ENCODE measurements at regions not wholly inside any gene's neighbourhood (a gene's known extent, or its start where the extent isn't known, plus 50 kb on each side); places are given as distances from the start of the nearest gene placed in this dataset.

GRCh38 chr20:48201885-48202284 lies 416.6 kb upstream of the SULF2 start:
- peaks cover 20% of the 10 kb centered on the region for H3K4me1 ChIP-seq
- DNase-seq (ENCODE audit: extremely low spot score in 2 of 2), result no peak
- no peaks in the 10 kb centered on the region for H3K27me3 ChIP-seq
- intact Hi-C loops (cut with DNase I), result no loop called here
- H3K36me3 ChIP-seq, result no peaks in the 10 kb centered on the region
- no peak overlapping the region for H3K27ac ChIP-seq
- no peak overlapping the region for H3K4me3 ChIP-seq
- TF ChIP-seq POLR2AphosphoS5 (IDR thresholded peaks at IDR 0.05; ENCODE audit: insufficient read depth in 1 of 2, low read depth in 1 of 2), result no peak
- TF ChIP-seq CTCF (IDR thresholded peaks at IDR 0.05), result no peak
- no peak for TF ChIP-seq POLR2A (IDR thresholded peaks at IDR 0.05)
- H3K9me3 ChIP-seq, result no peaks in the 10 kb centered on the region

GRCh38 chr20:48201188-48201587 lies 415.9 kb upstream of the SULF2 start:
- intact Hi-C loops (cut with DNase I), result no loop called here
- H3K9me3 ChIP-seq, result no peaks in the 10 kb centered on the region

GRCh38 chr20:48198929-48199451 lies 413.7 kb upstream of the SULF2 start:
- H3K4me1 ChIP-seq, result peaks cover 23% of the 10 kb centered on the region
- intact Hi-C loops (cut with DNase I), result loop anchor here (10.0 kb wide), 1 partner anchor 414 kb away; the partner anchor contains the start of gene SULF2
- peak in 1 of 2 donors; percentile 95 for DNase-seq (ENCODE audit: extremely low spot score in 2 of 2)
- TF ChIP-seq POLR2AphosphoS5 (IDR thresholded peaks at IDR 0.05; ENCODE audit: insufficient read depth in 1 of 2, low read depth in 1 of 2) (peak; percentile 80 to 87), CTCF (IDR thresholded peaks at IDR 0.05) (no peak), POLR2A (IDR thresholded peaks at IDR 0.05) (no peak)
- no peaks in the 10 kb centered on the region for H3K9me3 ChIP-seq
- no peaks in the 10 kb centered on the region for H3K27me3 ChIP-seq
- H3K4me3 ChIP-seq, result no peak overlapping the region
- H3K36me3 ChIP-seq, result no peaks in the 10 kb centered on the region
- peak overlapping the region; percentile 39 for H3K27ac ChIP-seq

More at GRCh38 chr20:48201188-48201587, 415.9 kb upstream of the SULF2 start:
- peaks cover 23% of the 10 kb centered on the region for H3K4me1 ChIP-seq
- no peaks in the 10 kb centered on the region for H3K36me3 ChIP-seq
- no peak overlapping the region for H3K27ac ChIP-seq
- TF ChIP-seq POLR2A (IDR thresholded peaks at IDR 0.05), result no peak
- TF ChIP-seq CTCF (IDR thresholded peaks at IDR 0.05), result no peak
- no peak for TF ChIP-seq POLR2AphosphoS5 (IDR thresholded peaks at IDR 0.05; ENCODE audit: insufficient read depth in 1 of 2, low read depth in 1 of 2)
- H3K27me3 ChIP-seq, result no peaks in the 10 kb centered on the region
- DNase-seq (ENCODE audit: extremely low spot score in 2 of 2), result no peak
- H3K4me3 ChIP-seq, result no peak overlapping the region

- DNase-seq (ENCODE audit: extremely low spot score in 2 of 2), result no peak
- H3K4me3 ChIP-seq, result no peak overlapping the region
- intact Hi-C loops (cut with DNase I), result loop anchor here (10.0 kb wide), 1 partner anchor 412 kb away; the partner anchor contains the start of gene SULF2
- no peak for TF ChIP-seq CTCF (IDR thresholded peaks at IDR 0.05)
- no peak for TF ChIP-seq POLR2AphosphoS5 (IDR thresholded peaks at IDR 0.05; ENCODE audit: insufficient read depth in 1 of 2, low read depth in 1 of 2)
- no peak for TF ChIP-seq POLR2A (IDR thresholded peaks at IDR 0.05)
- H3K27me3 ChIP-seq, result no peaks in the 10 kb centered on the region
- no peaks in the 10 kb centered on the region for H3K36me3 ChIP-seq
- no peak overlapping the region for H3K27ac ChIP-seq
- no peaks in the 10 kb centered on the region for H3K9me3 ChIP-seq
- peaks cover 23% of the 10 kb centered on the region for H3K4me1 ChIP-seq
These were observed 411.8 kb upstream of the SULF2 start for GRCh38 chr20:48197066-48197465.

GRCh38 chr20:48196486-48196885 lies 411.2 kb upstream of the SULF2 start:
- intact Hi-C loops (cut with DNase I), result loop anchor here (10.0 kb wide), 1 partner anchor 412 kb away; the partner anchor contains the start of gene SULF2
- Histone ChIP-seq H3K4me3 (no peak overlapping the region), H3K27ac (no peak overlapping the region), H3K27me3 (no peaks in the 10 kb centered on the region), H3K4me1 (peaks cover 25% of the 10 kb centered on the region), H3K9me3 (no peaks in the 10 kb centered on the region), H3K36me3 (no peaks in the 10 kb centered on the region)
- no peak for DNase-seq (ENCODE audit: extremely low spot score in 2 of 2)
- TF ChIP-seq CTCF (IDR thresholded peaks at IDR 0.05) (no peak), POLR2A (IDR thresholded peaks at IDR 0.05) (no peak), POLR2AphosphoS5 (IDR thresholded peaks at IDR 0.05; ENCODE audit: insufficient read depth in 1 of 2, low read depth in 1 of 2) (no peak)
